ENCODE measurements at regions not wholly inside any gene's neighbourhood (a gene's known extent, or its start where the extent isn't known, plus 50 kb on each side); places are given as distances from the start of the nearest gene placed in this dataset.

GRCh38 chr15:47598996-47599395 lies 118.3 kb upstream of the SEMA6D start:
- TF ChIP-seq CTCF (conservative IDR thresholded peaks at IDR 0.05; ENCODE audit: low read length) (no peak), EZH2phosphoT487 (IDR thresholded peaks at IDR 0.05; ENCODE audit: borderline replicate concordance, low read depth, low read length) (no peak)

Data from OCI-LY7 (cell line).